A549 (cell line): ENCODE measurements at regions not wholly inside any gene's neighbourhood (a gene's known extent, or its start where the extent isn't known, plus 50 kb on each side); places are given as distances from the start of the nearest gene placed in this dataset.

Source experiments
- ATAC-seq, 2 experiments: fragments of 200-7000 bp in 1 of 2; fragments of >200 bp in 1 of 2; cut with Nextera tagmentation in 1 of 2; cut with Tn5 transposase in 1 of 2; 3 replicates each; pipeline versions ENCODE4 v1.8.0 to v1.9.1; 2018 to 2020; ENCODE audit warnings: mild to moderate bottlenecking in 1 of 2, moderate library complexity in 1 of 2
- CTCF ChIA-PET: fragments of 300-600 bp; sonication (Branson Sonifier 250); formaldehyde crosslinking; extraction: SDS; loops from one replicate; lab custom pipeline; 2021; ENCODE audit warnings: antibody characterized with exemption, inconsistent platforms; lab: Yijun Ruan, JAX
- POLR2A ChIA-PET: fragments of 350-600 bp; formaldehyde crosslinking; extraction: SDS; loops from one replicate; lab custom pipeline; 2021; ENCODE audit warnings: antibody characterized with exemption, inconsistent platforms; lab: Yijun Ruan, JAX
- DNase-seq, 2 experiments: peaks; one replicate each; pipeline versions ENCODE4 v3.0.0 to v3.0.0-alpha.2; 2011 to 2016; ENCODE audit warnings: low read depth in 1 of 2, low spot score in 1 of 2
- FAIRE-seq: peaks from 2 replicates; lab custom pipeline; 2011; peaks lifted over from hg19 to GRCh38; lab: Jason Lieb, UNC
- H3K27ac ChIP-seq, 2 experiments: fragments of >200 bp; sonication (Bioruptor Twin); formaldehyde crosslinking; 3 replicates each; pipeline ENCODE4 v1.5.1; 2016 to 2017
- H3K4me1 ChIP-seq: fragments of >200 bp; sonication (Bioruptor Twin); formaldehyde crosslinking; 3 replicates; pipeline ENCODE4 v1.6.1; 2016
- H3K4me2 ChIP-seq: fragments of >200 bp; sonication (Bioruptor Twin); formaldehyde crosslinking; 3 replicates; pipeline ENCODE4 v1.6.1; 2016
- H3K4me3 ChIP-seq: fragments of >200 bp; sonication (Bioruptor Twin); formaldehyde crosslinking; 3 replicates; pipeline ENCODE4 v1.5.1; 2016
- H3K9me3 ChIP-seq: fragments of >200 bp; sonication (Bioruptor Twin); formaldehyde crosslinking; 3 replicates; pipeline ENCODE4 v1.6.1; 2016
- CHD2 ChIP-seq: fragments of 150-350 bp; IDR thresholded peaks from 2 replicates; pipeline ENCODE4 v1.6.1; 2014; ENCODE audit warnings: low read length; ENCODE audit not compliant: partially characterized antibody
- EP300 ChIP-seq, 2 experiments: fragments of >200 bp; sonication (Bioruptor Twin); formaldehyde crosslinking; IDR thresholded peaks; 2 replicates in 1 of 2; 3 replicates in 1 of 2; pipeline ENCODE4 v1.6.1; 2016 to 2017
- FOSB ChIP-seq: fragments of 250-450 bp; sonication (Bioruptor Pico); IDR thresholded peaks from 2 replicates; pipeline ENCODE4 v1.5.0; 2020; ENCODE audit warnings: mild to moderate bottlenecking, moderate library complexity
- GATA3 ChIP-seq: IDR thresholded peaks from 2 replicates; pipeline ENCODE4 v1.6.1; 2012; ENCODE audit warnings: borderline replicate concordance
- HOXB5 ChIP-seq: fragments of 250-450 bp; sonication (Bioruptor Pico); IDR thresholded peaks from 2 replicates; pipeline ENCODE4 v1.5.0; 2020; ENCODE audit warnings: mild to moderate bottlenecking, moderate library complexity
- KDM5A ChIP-seq: fragments of 200-600 bp; sonication (generic); IDR thresholded peaks from 2 replicates; pipeline ENCODE4 v1.6.1; 2016; ENCODE audit warnings: antibody characterized with exemption, mild to moderate bottlenecking
- MAFK ChIP-seq: fragments of 450-650 bp; IDR thresholded peaks from 2 replicates; pipeline ENCODE4 v1.6.1; 2014; ENCODE audit not compliant: partially characterized antibody
- MAZ ChIP-seq: fragments of 150-350 bp; IDR thresholded peaks from 2 replicates; pipeline ENCODE4 v1.6.1; 2014; ENCODE audit warnings: antibody characterized with exemption, low read depth, low read length, borderline replicate concordance
- NFE2L2 ChIP-seq: fragments of 150-350 bp; conservative IDR thresholded peaks from 2 replicates; pipeline ENCODE4 v1.6.1; 2014; ENCODE audit warnings: low read length
- NPAS2 ChIP-seq: fragments of 250-450 bp; sonication (Bioruptor Pico); IDR thresholded peaks from 2 replicates; pipeline ENCODE4 v1.8.0; 2022; ENCODE audit warnings: mild to moderate bottlenecking, moderate library complexity, borderline replicate concordance
- NR3C1 ChIP-seq: fragments of >200 bp; sonication (Bioruptor Twin); formaldehyde crosslinking; IDR thresholded peaks from 3 replicates; pipeline ENCODE4 v1.6.1; 2017
- PHF8 ChIP-seq: fragments of 200-600 bp; sonication (generic); IDR thresholded peaks from 2 replicates; pipeline ENCODE4 v1.6.1; 2016; ENCODE audit warnings: low read depth, mild to moderate bottlenecking, antibody characterized with exemption, moderate library complexity, borderline replicate concordance
- RAD21 ChIP-seq, 2 experiments: fragments of >200 bp in 1 of 2; sonication (Bioruptor Twin) in 1 of 2; formaldehyde crosslinking in 1 of 2; IDR thresholded peaks in 1 of 2; conservative IDR thresholded peaks in 1 of 2; 2 replicates in 1 of 2; 3 replicates in 1 of 2; pipeline ENCODE4 v1.6.1; 2012 to 2018; ENCODE audit warnings: inconsistent platforms in 1 of 2
- RARB ChIP-seq: fragments of 250-450 bp; sonication (Bioruptor Pico); IDR thresholded peaks from 2 replicates; pipeline ENCODE4 v1.8.0; 2021; ENCODE audit warnings: mild to moderate bottlenecking, moderate library complexity
- RCOR1 ChIP-seq: fragments of 150-350 bp; IDR thresholded peaks from 2 replicates; pipeline ENCODE4 v1.6.1; 2014; ENCODE audit warnings: antibody characterized with exemption, low read length, low read depth
- RFX5 ChIP-seq: fragments of 450-650 bp; IDR thresholded peaks from 2 replicates; pipeline ENCODE4 v1.7.1; 2014; ENCODE audit warnings: antibody characterized with exemption, mild to moderate bottlenecking, moderate library complexity
- TP53 ChIP-seq: fragments of 250-450 bp; sonication (Bioruptor Pico); IDR thresholded peaks from 2 replicates; pipeline ENCODE4 v1.5.0; 2021; ENCODE audit warnings: mild to moderate bottlenecking, moderate library complexity
- ZC3H11A ChIP-seq: fragments of 450-650 bp; IDR thresholded peaks from 2 replicates; pipeline ENCODE4 v1.6.1; 2014; ENCODE audit warnings: antibody characterized with exemption, mild to moderate bottlenecking
- ZFP36 ChIP-seq: fragments of 450-650 bp; IDR thresholded peaks from 2 replicates; pipeline ENCODE4 v1.6.1; 2014; ENCODE audit warnings: borderline replicate concordance; ENCODE audit not compliant: partially characterized antibody
- ZSCAN20 ChIP-seq: fragments of 250-450 bp; sonication (Bioruptor Pico); IDR thresholded peaks from 2 replicates; pipeline ENCODE4 v1.8.0; 2022; ENCODE audit warnings: mild to moderate bottlenecking, moderate library complexity
- WGBS: methylation state at CpG from one replicate; pipeline ENCODE4 v1.1.6; 2017; ENCODE audit errors: missing lambda C conversion rate; 5-methylcytosine and 5-hydroxymethylcytosine counted together
- TF ChIP-seq, protein P1 (sequence below): IDR thresholded peaks from 2 replicates; pipeline ENCODE4 v1.6.1; 2012
- TF ChIP-seq, protein P2 (sequence below): fragments of >200 bp; sonication (Bioruptor Twin); formaldehyde crosslinking; IDR thresholded peaks from 3 replicates; pipeline ENCODE4 v1.6.1; 2016
- TF ChIP-seq, protein P3 (sequence below): fragments of >200 bp; sonication (Bioruptor Twin); formaldehyde crosslinking; IDR thresholded peaks from 2 replicates; pipeline ENCODE4 v1.6.1; 2016
- TF ChIP-seq, protein P4 (sequence below): fragments of 200-600 bp; sonication (generic); IDR thresholded peaks from 2 replicates; pipeline ENCODE4 v1.6.1; 2016; ENCODE audit warnings: antibody characterized with exemption, mild to moderate bottlenecking, moderate library complexity

DNA sequence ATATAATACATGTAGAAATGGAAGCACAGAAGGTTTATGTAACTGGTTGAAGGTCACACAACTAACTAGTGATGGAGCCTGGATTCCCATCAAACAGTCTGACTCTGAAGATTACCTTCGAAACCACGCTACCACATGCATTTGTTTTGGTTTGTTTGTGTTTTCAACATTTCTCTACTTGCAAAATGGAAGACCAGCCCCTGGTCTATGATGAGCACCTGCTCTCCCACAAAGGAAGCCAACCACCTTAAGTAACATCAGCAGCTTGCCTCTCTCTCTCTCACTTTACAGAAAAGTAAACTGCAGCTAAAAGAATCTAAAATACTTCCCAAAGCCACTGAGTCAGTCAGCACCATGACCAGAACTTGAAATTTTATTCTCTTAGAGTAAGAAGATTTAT, 186.9 kb upstream of the TMPO start:
- ChIA-PET POLR2A (no interaction called here), CTCF (no interaction called here)
- no peak for ATAC-seq

DNA sequence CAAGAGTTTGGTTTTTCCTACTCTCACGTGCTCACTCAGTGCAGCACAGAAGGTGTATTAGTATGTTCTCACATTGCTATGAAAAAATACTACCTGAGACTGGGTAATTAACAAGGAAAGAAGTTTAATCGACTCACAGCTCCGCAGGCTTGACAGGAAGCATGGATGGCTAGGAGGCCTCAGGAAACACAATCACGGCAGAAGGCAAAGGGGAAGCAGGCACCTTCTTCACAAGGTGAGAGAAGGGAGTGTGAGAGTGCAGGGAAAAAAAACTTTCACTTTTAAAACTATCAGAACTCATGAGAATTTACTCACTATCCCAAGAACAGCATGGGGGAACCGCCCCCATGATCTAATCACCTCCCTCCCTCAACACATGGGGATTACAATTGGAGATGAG, 185.8 kb upstream of the TMPO start:
- H3K27ac ChIP-seq, result no peak overlapping the region
- no peak for DNase-seq
- ChIA-PET POLR2A (no interaction called here), CTCF (no interaction called here)
- 28% methylated on average over 5 of the region's 5 CpGs for WGBS
- ATAC-seq, result no peak
- no peak for FAIRE-seq
- no peaks in the 10 kb centered on the region for H3K9me3 ChIP-seq
- no peaks in the 10 kb centered on the region for H3K4me1 ChIP-seq
- H3K4me3 ChIP-seq, result no peak overlapping the region
- TF ChIP-seq FOSB (CRISPR knock-in tag) (no peak), NPAS2 (CRISPR knock-in tag) (no peak), NR3C1 (no peak), ZSCAN20 (CRISPR knock-in tag) (no peak)
- TF ChIP-seq, protein P1, sequence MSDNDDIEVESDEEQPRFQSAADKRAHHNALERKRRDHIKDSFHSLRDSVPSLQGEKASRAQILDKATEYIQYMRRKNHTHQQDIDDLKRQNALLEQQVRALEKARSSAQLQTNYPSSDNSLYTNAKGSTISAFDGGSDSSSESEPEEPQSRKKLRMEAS, result no peak
- no peak overlapping the region for H3K4me2 ChIP-seq

More for the DNA sequence above, 186.9 kb upstream of the TMPO start:
- no peak for TF ChIP-seq ZSCAN20 (CRISPR knock-in tag)
- TF ChIP-seq ZFP36, result no peak
- no peak for TF ChIP-seq TP53 (CRISPR knock-in tag)
- TF ChIP-seq NFE2L2, result no peak
- TF ChIP-seq RARB (CRISPR knock-in tag), result no peak
- TF ChIP-seq GATA3, result no peak
- no peak for TF ChIP-seq EP300 (IDR thresholded peaks at IDR 0.05)
- no peak for TF ChIP-seq CHD2
- no peak for TF ChIP-seq RCOR1
- TF ChIP-seq ZC3H11A, result no peak
- TF ChIP-seq RFX5, result no peak
- TF ChIP-seq, protein P2, sequence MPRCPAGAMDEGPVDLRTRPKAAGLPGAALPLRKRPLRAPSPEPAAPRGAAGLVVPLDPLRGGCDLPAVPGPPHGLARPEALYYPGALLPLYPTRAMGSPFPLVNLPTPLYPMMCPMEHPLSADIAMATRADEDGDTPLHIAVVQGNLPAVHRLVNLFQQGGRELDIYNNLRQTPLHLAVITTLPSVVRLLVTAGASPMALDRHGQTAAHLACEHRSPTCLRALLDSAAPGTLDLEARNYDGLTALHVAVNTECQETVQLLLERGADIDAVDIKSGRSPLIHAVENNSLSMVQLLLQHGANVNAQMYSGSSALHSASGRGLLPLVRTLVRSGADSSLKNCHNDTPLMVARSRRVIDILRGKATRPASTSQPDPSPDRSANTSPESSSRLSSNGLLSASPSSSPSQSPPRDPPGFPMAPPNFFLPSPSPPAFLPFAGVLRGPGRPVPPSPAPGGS, result no peak
- TF ChIP-seq HOXB5 (CRISPR knock-in tag), result no peak
- TF ChIP-seq, protein P3, sequence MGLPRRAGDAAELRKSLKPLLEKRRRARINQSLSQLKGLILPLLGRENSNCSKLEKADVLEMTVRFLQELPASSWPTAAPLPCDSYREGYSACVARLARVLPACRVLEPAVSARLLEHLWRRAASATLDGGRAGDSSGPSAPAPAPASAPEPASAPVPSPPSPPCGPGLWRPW, result no peak
- no peak for TF ChIP-seq FOSB (CRISPR knock-in tag)
- no peak for TF ChIP-seq MAFK
- no peak for TF ChIP-seq KDM5A
- no peak for TF ChIP-seq PHF8
- no peak for TF ChIP-seq MAZ
- Histone ChIP-seq H3K4me1 (no peaks in the 10 kb centered on the region), H3K4me2 (no peak overlapping the region), H3K4me3 (no peak overlapping the region), H3K9me3 (no peaks in the 10 kb centered on the region), H3K27ac (no peak overlapping the region)
- WGBS, result 50% methylated on average over 2 of the region's 2 CpGs
- no peak for FAIRE-seq
- DNase-seq, result no peak

DNA sequence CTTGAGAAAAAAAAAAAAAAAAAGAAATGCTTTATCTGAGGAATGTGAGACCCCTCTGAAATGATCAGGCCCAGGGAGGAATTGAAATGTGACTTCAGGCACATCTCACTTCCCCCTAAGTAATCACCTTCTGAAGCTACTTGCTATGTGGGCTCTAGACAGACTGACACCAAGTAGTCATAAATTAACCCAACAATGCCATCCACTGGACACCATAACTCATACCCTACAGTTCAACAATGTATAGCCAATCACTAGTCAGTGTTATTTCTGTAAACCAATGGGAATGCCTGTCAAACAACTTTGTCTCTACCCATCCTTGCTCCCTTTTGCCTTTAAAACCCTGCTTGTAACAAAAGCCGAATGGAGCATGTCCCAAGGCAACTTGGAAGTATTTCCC, 182.7 kb upstream of the TMPO start:
- WGBS, result 18% methylated on average over 1 of the region's 1 CpG
- FAIRE-seq, result no peak

More for the DNA sequence above, 182.7 kb upstream of the TMPO start:
- TF ChIP-seq RAD21 (conservative IDR thresholded peaks at IDR 0.05 in 1 of 2, IDR thresholded peaks at IDR 0.05 in 1 of 2), result 0 out of 5 replicates have a peak, but pooled peaks of 1 of the 2 experiments have one; percentile 8
- TF ChIP-seq, protein P4, sequence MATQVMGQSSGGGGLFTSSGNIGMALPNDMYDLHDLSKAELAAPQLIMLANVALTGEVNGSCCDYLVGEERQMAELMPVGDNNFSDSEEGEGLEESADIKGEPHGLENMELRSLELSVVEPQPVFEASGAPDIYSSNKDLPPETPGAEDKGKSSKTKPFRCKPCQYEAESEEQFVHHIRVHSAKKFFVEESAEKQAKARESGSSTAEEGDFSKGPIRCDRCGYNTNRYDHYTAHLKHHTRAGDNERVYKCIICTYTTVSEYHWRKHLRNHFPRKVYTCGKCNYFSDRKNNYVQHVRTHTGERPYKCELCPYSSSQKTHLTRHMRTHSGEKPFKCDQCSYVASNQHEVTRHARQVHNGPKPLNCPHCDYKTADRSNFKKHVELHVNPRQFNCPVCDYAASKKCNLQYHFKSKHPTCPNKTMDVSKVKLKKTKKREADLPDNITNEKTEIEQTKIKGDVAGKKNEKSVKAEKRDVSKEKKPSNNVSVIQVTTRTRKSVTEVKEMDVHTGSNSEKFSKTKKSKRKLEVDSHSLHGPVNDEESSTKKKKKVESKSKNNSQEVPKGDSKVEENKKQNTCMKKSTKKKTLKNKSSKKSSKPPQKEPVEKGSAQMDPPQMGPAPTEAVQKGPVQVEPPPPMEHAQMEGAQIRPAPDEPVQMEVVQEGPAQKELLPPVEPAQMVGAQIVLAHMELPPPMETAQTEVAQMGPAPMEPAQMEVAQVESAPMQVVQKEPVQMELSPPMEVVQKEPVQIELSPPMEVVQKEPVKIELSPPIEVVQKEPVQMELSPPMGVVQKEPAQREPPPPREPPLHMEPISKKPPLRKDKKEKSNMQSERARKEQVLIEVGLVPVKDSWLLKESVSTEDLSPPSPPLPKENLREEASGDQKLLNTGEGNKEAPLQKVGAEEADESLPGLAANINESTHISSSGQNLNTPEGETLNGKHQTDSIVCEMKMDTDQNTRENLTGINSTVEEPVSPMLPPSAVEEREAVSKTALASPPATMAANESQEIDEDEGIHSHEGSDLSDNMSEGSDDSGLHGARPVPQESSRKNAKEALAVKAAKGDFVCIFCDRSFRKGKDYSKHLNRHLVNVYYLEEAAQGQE, result no peak
- CTCF ChIA-PET, result interaction anchor here (0.6 kb wide), 1 partner anchor 37 kb away, joined by 5 read pairs; no protein-coding TSS in a partner anchor
- Histone ChIP-seq H3K9me3 (no peaks in the 10 kb centered on the region), H3K4me1 (no peaks in the 10 kb centered on the region), H3K4me3 (no peak overlapping the region), H3K4me2 (no peak overlapping the region), H3K27ac (no peak overlapping the region)
- ATAC-seq (peak in 1 of 2 experiments; percentile 61; a peak in 3 of 6 replicates), DNase-seq (peak in 1 of 2 experiments; percentile 11)
- POLR2A ChIA-PET, result no interaction called here
